Activated T-cell treated with anti-CD3 and anti-CD28 coated beads, Interleukin-2, amount 50 U/mL, for 4 hours (primary cell): ENCODE measurements at regions not wholly inside any gene's neighbourhood (a gene's known extent, or its start where the extent isn't known, plus 50 kb on each side); places are given as distances from the start of the nearest gene placed in this dataset.

Source experiments
- ATAC-seq, 2 donors: fragments of 200-7000 bp; cut with Tn5 transposase; one replicate each; pipeline ENCODE4 v1.10.0; 2021
- DNase-seq: peaks from one replicate; pipeline ENCODE4 v3.0.0-alpha.2; 2020
- H3K27me3 Mint-ChIP-seq: one replicate; pipeline ENCODE4 v1.8.0; 2021; ENCODE audit warnings: low read depth, mixed read lengths
- H3K36me3 Mint-ChIP-seq: one replicate; pipeline ENCODE4 v1.8.0; 2022; ENCODE audit warnings: mixed read lengths; ENCODE audit not compliant: insufficient read depth
- H3K4me1 Mint-ChIP-seq: one replicate; pipeline ENCODE4 v1.8.0; 2021; ENCODE audit warnings: low read depth, mixed read lengths
- H3K4me3 Mint-ChIP-seq: one replicate; pipeline ENCODE4 v1.8.0; 2021; ENCODE audit warnings: mild to moderate bottlenecking, moderate library complexity, mixed read lengths
- H3K9me3 Mint-ChIP-seq: one replicate; pipeline ENCODE4 v1.8.0; 2021; ENCODE audit warnings: mixed read lengths

GRCh38 chr3:176401211-176401610 is 796.1 kb downstream of the TBL1XR1 start:
- Mint-ChIP-seq H3K4me3 (no peak overlapping the region), H3K9me3 (peaks cover 5% of the 10 kb centered on the region), H3K27me3 (no peaks in the 10 kb centered on the region), H3K4me1 (no peaks in the 10 kb centered on the region), H3K36me3 (no peaks in the 10 kb centered on the region)
- DNase-seq (no peak), ATAC-seq (no peak)

GRCh38 chr3:176399193-176399592 is 798.1 kb downstream of the TBL1XR1 start:
- Mint-ChIP-seq H3K9me3 (peaks cover 10% of the 10 kb centered on the region), H3K4me1 (no peaks in the 10 kb centered on the region)

GRCh38 chr3:176395240-176395639 is 802.0 kb downstream of the TBL1XR1 start:
- H3K27me3 Mint-ChIP-seq = no peaks in the 10 kb centered on the region
- no peak for DNase-seq
- peaks cover 26% of the 10 kb centered on the region for H3K9me3 Mint-ChIP-seq
- H3K4me3 Mint-ChIP-seq = no peak overlapping the region
- H3K36me3 Mint-ChIP-seq = no peaks in the 10 kb centered on the region
- no peaks in the 10 kb centered on the region for H3K4me1 Mint-ChIP-seq
- ATAC-seq = no peak

More at GRCh38 chr3:176399193-176399592, 798.1 kb downstream of the TBL1XR1 start:
- no peaks in the 10 kb centered on the region for H3K27me3 Mint-ChIP-seq
- no peaks in the 10 kb centered on the region for H3K36me3 Mint-ChIP-seq
- no peak overlapping the region for H3K4me3 Mint-ChIP-seq
- no peak for DNase-seq
- no peak for ATAC-seq

GRCh38 chr3:176378789-176379188 is 818.5 kb downstream of the TBL1XR1 start:
- Mint-ChIP-seq H3K9me3 (no peaks in the 10 kb centered on the region), H3K36me3 (no peaks in the 10 kb centered on the region), H3K4me3 (no peak overlapping the region), H3K4me1 (no peaks in the 10 kb centered on the region), H3K27me3 (no peaks in the 10 kb centered on the region)
- DNase-seq (no peak), ATAC-seq (no peak)

GRCh38 chr3:176376531-176376930 is 820.8 kb downstream of the TBL1XR1 start:
- H3K27me3 Mint-ChIP-seq = no peaks in the 10 kb centered on the region
- DNase-seq (no peak), ATAC-seq (no peak)
- H3K36me3 Mint-ChIP-seq = no peaks in the 10 kb centered on the region
- H3K4me3 Mint-ChIP-seq = no peak overlapping the region
- no peaks in the 10 kb centered on the region for H3K9me3 Mint-ChIP-seq
- no peaks in the 10 kb centered on the region for H3K4me1 Mint-ChIP-seq

GRCh38 chr3:176375519-176375918 is 821.8 kb downstream of the TBL1XR1 start:
- no peaks in the 10 kb centered on the region for H3K27me3 Mint-ChIP-seq
- DNase-seq (no peak), ATAC-seq (no peak)
- H3K9me3 Mint-ChIP-seq = no peaks in the 10 kb centered on the region
- H3K36me3 Mint-ChIP-seq = no peaks in the 10 kb centered on the region
- H3K4me1 Mint-ChIP-seq = no peaks in the 10 kb centered on the region
- no peak overlapping the region for H3K4me3 Mint-ChIP-seq

GRCh38 chr3:176362191-176362731 is 835.0 kb downstream of the TBL1XR1 start:
- H3K36me3 Mint-ChIP-seq = no peaks in the 10 kb centered on the region
- peaks cover 12% of the 10 kb centered on the region for H3K9me3 Mint-ChIP-seq
- H3K4me3 Mint-ChIP-seq = no peak overlapping the region
- H3K27me3 Mint-ChIP-seq = no peaks in the 10 kb centered on the region
- ATAC-seq (no peak), DNase-seq (no peak)
- H3K4me1 Mint-ChIP-seq = no peaks in the 10 kb centered on the region

GRCh38 chr3:176359211-176359610 is 838.1 kb downstream of the TBL1XR1 start:
- Mint-ChIP-seq H3K36me3 (no peaks in the 10 kb centered on the region), H3K27me3 (no peaks in the 10 kb centered on the region), H3K4me1 (no peaks in the 10 kb centered on the region), H3K9me3 (peaks cover 12% of the 10 kb centered on the region), H3K4me3 (no peak overlapping the region)
- DNase-seq = no peak
- ATAC-seq = no peak

- no peak overlapping the region for H3K4me3 Mint-ChIP-seq
- no peak for DNase-seq
- no peaks in the 10 kb centered on the region for H3K4me1 Mint-ChIP-seq
- no peak for ATAC-seq
- no peaks in the 10 kb centered on the region for H3K36me3 Mint-ChIP-seq
- peaks cover 9% of the 10 kb centered on the region for H3K9me3 Mint-ChIP-seq
- no peaks in the 10 kb centered on the region for H3K27me3 Mint-ChIP-seq
Observed at GRCh38 chr3:176357891-176358290, 839.4 kb downstream of the TBL1XR1 start.

GRCh38 chr3:176354843-176355242 is 842.4 kb downstream of the TBL1XR1 start:
- no peaks in the 10 kb centered on the region for H3K27me3 Mint-ChIP-seq
- no peak for DNase-seq
- H3K4me3 Mint-ChIP-seq = no peak overlapping the region
- H3K36me3 Mint-ChIP-seq = no peaks in the 10 kb centered on the region
- peaks cover 5% of the 10 kb centered on the region for H3K9me3 Mint-ChIP-seq
- ATAC-seq = no peak
- no peaks in the 10 kb centered on the region for H3K4me1 Mint-ChIP-seq

- Mint-ChIP-seq H3K9me3 (peaks cover 5% of the 10 kb centered on the region), H3K36me3 (no peaks in the 10 kb centered on the region), H3K27me3 (no peaks in the 10 kb centered on the region), H3K4me1 (no peaks in the 10 kb centered on the region), H3K4me3 (no peak overlapping the region)
- DNase-seq (no peak), ATAC-seq (no peak)
Observed at GRCh38 chr3:176352716-176353334, 844.5 kb downstream of the TBL1XR1 start.

GRCh38 chr3:176351408-176351807 is 845.9 kb downstream of the TBL1XR1 start:
- H3K9me3 Mint-ChIP-seq = peaks cover 5% of the 10 kb centered on the region
- no peak overlapping the region for H3K4me3 Mint-ChIP-seq

GRCh38 chr3:176349706-176350105 is 847.6 kb downstream of the TBL1XR1 start:
- no peaks in the 10 kb centered on the region for H3K27me3 Mint-ChIP-seq
- H3K36me3 Mint-ChIP-seq = no peaks in the 10 kb centered on the region
- ATAC-seq (no peak), DNase-seq (no peak)
- no peaks in the 10 kb centered on the region for H3K4me1 Mint-ChIP-seq
- peaks cover 11% of the 10 kb centered on the region for H3K9me3 Mint-ChIP-seq
- no peak overlapping the region for H3K4me3 Mint-ChIP-seq

More at GRCh38 chr3:176351408-176351807, 845.9 kb downstream of the TBL1XR1 start:
- Mint-ChIP-seq H3K27me3 (no peaks in the 10 kb centered on the region), H3K36me3 (no peaks in the 10 kb centered on the region), H3K4me1 (no peaks in the 10 kb centered on the region)
- ATAC-seq (no peak), DNase-seq (no peak)

- ATAC-seq = no peak
- Mint-ChIP-seq H3K9me3 (peaks cover 15% of the 10 kb centered on the region), H3K4me3 (no peak overlapping the region), H3K4me1 (no peaks in the 10 kb centered on the region), H3K36me3 (no peaks in the 10 kb centered on the region), H3K27me3 (no peaks in the 10 kb centered on the region)
- DNase-seq = no peak
Observed at GRCh38 chr3:176347424-176348146, 849.7 kb downstream of the TBL1XR1 start.

GRCh38 chr3:176341963-176342362 is 855.3 kb downstream of the TBL1XR1 start:
- Mint-ChIP-seq H3K4me3 (no peak overlapping the region), H3K9me3 (peaks cover 10% of the 10 kb centered on the region), H3K4me1 (no peaks in the 10 kb centered on the region), H3K36me3 (no peaks in the 10 kb centered on the region), H3K27me3 (no peaks in the 10 kb centered on the region)
- no peak for ATAC-seq
- DNase-seq = no peak
